ENCODE measurements at regions not wholly inside any gene's neighbourhood (a gene's known extent, or its start where the extent isn't known, plus 50 kb on each side); places are given as distances from the start of the nearest gene placed in this dataset.

- no peak for TF ChIP-seq CTCF (IDR thresholded peaks at IDR 0.05)
- TF ChIP-seq NRF1 (IDR thresholded peaks at IDR 0.05; ENCODE audit: low read depth, low read length), result no peak
- TF ChIP-seq CHD2 (IDR thresholded peaks at IDR 0.05; ENCODE audit: low read length, partially characterized antibody), result no peak
Measured at GRCh38 chr1:201710632-201711597, 118.0 kb upstream of the IPO9 start (continued).

- Histone ChIP-seq H3K4me3 (ENCODE audit: low read depth in 2 of 2, low read length in 1 of 2) (no peak overlapping the region), H3K4me2 (peak overlapping the region; percentile 37), H3K4me1 (ENCODE audit: control insufficient read depth in 1 of 2, insufficient read depth in 2 of 2, low read depth in 1 of 2, low read length in 1 of 2) (peaks cover 15 to 69% of the 10 kb centered on the region in 2 experiments; a peak in 3 of 4 replicates), H3K9ac (peak overlapping the region; percentile 78; the same call in 1 of the 2 replicates), H3K79me2 (ENCODE audit: insufficient read depth) (peaks cover 73% of the 10 kb centered on the region), H3K9me3 (no peaks in the 10 kb centered on the region), H3K27ac (ENCODE audit: low read depth in 2 of 2, low read length in 1 of 2) (peak overlapping the region; percentile 75 to 98; a peak in 3 of 4 replicates), H3K9me2 (no peaks in the 10 kb centered on the region), H3F3A (replicated peaks; ENCODE audit: insufficient read depth) (peaks cover 81% of the 10 kb centered on the region), H2AFZ (ENCODE audit: low read depth) (no peak overlapping the region), H3K27me3 (ENCODE audit: insufficient read depth) (no peaks in the 10 kb centered on the region), H4K20me1 (ENCODE audit: insufficient read depth) (no peaks in the 10 kb centered on the region), H3K36me3 (replicated peaks in 1 of 2; ENCODE audit: control insufficient read depth in 1 of 2, insufficient read depth in 2 of 2, low read length in 1 of 2) (peaks cover 6 to 35% of the 10 kb centered on the region in 2 experiments)
- no peak for DNase-seq
- ChIA-PET CTCF (interaction anchor here (0.9 to 35.0 kb wide), 8 partner anchors 7 to 184 kb away, joined by 3 to 827 read pairs (median 18); partner anchors contain the start of gene NAV1), POLR2A (no interaction called here)
- TF ChIP-seq POLR2AphosphoS5 (IDR thresholded peaks at IDR 0.05; ENCODE audit: low read depth, low read length) (no peak), ZBTB33 (IDR thresholded peaks at IDR 0.05; ENCODE audit: borderline replicate concordance, low read depth) (no peak), RFX5 (IDR thresholded peaks at IDR 0.05; ENCODE audit: low read length) (no peak), EP300 (IDR thresholded peaks at IDR 0.05; ENCODE audit: borderline replicate concordance in 1 of 2, low read depth in 1 of 2, low read length in 1 of 2) (no peak), USF1 (IDR thresholded peaks at IDR 0.05; ENCODE audit: borderline replicate concordance, low read depth) (no peak), MXI1 (IDR thresholded peaks at IDR 0.05; ENCODE audit: low read depth, low read length) (no peak), RXRA (IDR thresholded peaks at IDR 0.05; ENCODE audit: borderline replicate concordance, low read depth) (no peak), JUND (IDR thresholded peaks at IDR 0.05) (no peak), RCOR1 (IDR thresholded peaks at IDR 0.05; ENCODE audit: low read length) (no peak), TEAD4 (IDR thresholded peaks at IDR 0.05; ENCODE audit: borderline replicate concordance, insufficient read depth) (no peak), RAD21 (IDR thresholded peaks at IDR 0.05; ENCODE audit: low read length) (no peak), GATA2 (CRISPR knock-in tag; IDR thresholded peaks at IDR 0.05) (no peak), PBX3 (IDR thresholded peaks at IDR 0.05) (no peak), EZH2phosphoT487 (IDR thresholded peaks at IDR 0.05; ENCODE audit: borderline replicate concordance, low read depth) (no peak), FOSL2 (IDR thresholded peaks at IDR 0.05; ENCODE audit: borderline replicate concordance, low read depth) (no peak), GABPA (IDR thresholded peaks at IDR 0.05; ENCODE audit: low read depth) (no peak), REST (IDR thresholded peaks at IDR 0.05; ENCODE audit: low read depth, low read length) (no peak)
- 87% methylated on average over 2 of the region's 2 CpGs for WGBS (ENCODE audit: low lambda C conversion rate)
Measured at GRCh38 chr1:201711811-201712210, 117.1 kb upstream of the IPO9 start.
